ENCODE measurements at regions not wholly inside any gene's neighbourhood (a gene's known extent, or its start where the extent isn't known, plus 50 kb on each side); places are given as distances from the start of the nearest gene placed in this dataset.

DNA sequence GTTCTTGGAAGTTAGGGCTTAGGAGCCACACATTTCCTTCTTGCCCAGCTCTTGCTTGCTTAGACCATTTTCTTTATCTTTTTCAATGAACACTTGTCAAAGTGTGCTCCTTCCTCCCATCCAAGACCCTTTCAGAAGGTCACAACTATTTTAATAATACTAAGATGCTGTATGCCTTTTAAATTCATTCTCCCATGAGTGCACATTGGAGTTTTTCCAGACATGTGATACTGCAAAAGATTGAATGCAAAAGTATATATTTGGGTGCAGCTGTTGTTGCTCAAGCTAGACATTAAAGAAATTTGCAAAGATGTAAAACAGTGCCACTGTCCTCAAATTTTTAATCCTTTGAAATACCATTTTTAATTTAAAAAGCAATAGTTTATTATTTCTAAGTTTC is 69.3 kb upstream of the TNRC6B start:
- TF ChIP-seq, protein P1, sequence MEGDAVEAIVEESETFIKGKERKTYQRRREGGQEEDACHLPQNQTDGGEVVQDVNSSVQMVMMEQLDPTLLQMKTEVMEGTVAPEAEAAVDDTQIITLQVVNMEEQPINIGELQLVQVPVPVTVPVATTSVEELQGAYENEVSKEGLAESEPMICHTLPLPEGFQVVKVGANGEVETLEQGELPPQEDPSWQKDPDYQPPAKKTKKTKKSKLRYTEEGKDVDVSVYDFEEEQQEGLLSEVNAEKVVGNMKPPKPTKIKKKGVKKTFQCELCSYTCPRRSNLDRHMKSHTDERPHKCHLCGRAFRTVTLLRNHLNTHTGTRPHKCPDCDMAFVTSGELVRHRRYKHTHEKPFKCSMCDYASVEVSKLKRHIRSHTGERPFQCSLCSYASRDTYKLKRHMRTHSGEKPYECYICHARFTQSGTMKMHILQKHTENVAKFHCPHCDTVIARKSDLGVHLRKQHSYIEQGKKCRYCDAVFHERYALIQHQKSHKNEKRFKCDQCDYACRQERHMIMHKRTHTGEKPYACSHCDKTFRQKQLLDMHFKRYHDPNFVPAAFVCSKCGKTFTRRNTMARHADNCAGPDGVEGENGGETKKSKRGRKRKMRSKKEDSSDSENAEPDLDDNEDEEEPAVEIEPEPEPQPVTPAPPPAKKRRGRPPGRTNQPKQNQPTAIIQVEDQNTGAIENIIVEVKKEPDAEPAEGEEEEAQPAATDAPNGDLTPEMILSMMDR (IDR thresholded peaks at IDR 0.05; ENCODE audit: insufficient read depth, low read depth, low read length), result no peak
- TF ChIP-seq EZH2 (IDR thresholded peaks at IDR 0.05; ENCODE audit: insufficient read depth, low read length), result no peak

All from astrocyte (in vitro differentiated cells and primary cell).